Transverse colon (tissue), 4 donors: ENCODE measurements at regions not wholly inside any gene's neighbourhood (a gene's known extent, or its start where the extent isn't known, plus 50 kb on each side); places are given as distances from the start of the nearest gene placed in this dataset.

Experiments
- DNase-seq: peaks from one replicate; pipeline ENCODE4 v3.0.0-alpha.2; 2019
- H3K27ac ChIP-seq, 4 donors: fragments of 200-600 bp; sonication (generic); 2 replicates each; pipeline ENCODE4 v1.5.1; 2016 to 2018; ENCODE audit warnings: inconsistent platforms in 4 of 4
- H3K27me3 ChIP-seq: fragments of 200-600 bp; sonication (generic); 2 replicates; pipeline ENCODE4 v1.5.1; 2017; ENCODE audit warnings: inconsistent platforms
- H3K36me3 ChIP-seq, 4 donors: fragments of 200-600 bp; sonication (generic); 2 replicates each; pipeline ENCODE4 v1.5.1; 2017 to 2019; ENCODE audit warnings: inconsistent platforms in 4 of 4
- H3K4me1 ChIP-seq, 4 donors: fragments of 200-600 bp; sonication (generic); 2 replicates each; pipeline ENCODE4 v1.5.1; 2017 to 2020; ENCODE audit warnings: inconsistent platforms in 4 of 4
- H3K4me3 ChIP-seq, 4 donors: fragments of 200-600 bp; sonication (generic); 1 replicate in 1 of 4; 2 replicates in 3 of 4; pipeline versions ENCODE4 v1.5.1 to v1.6.1; 2017 to 2019; ENCODE audit warnings: inconsistent platforms in 4 of 4
- H3K9me3 ChIP-seq, 2 donors: fragments of 200-600 bp; sonication (generic); 2 replicates each; pipeline ENCODE4 v1.5.1; 2017 to 2019; ENCODE audit warnings: inconsistent platforms in 2 of 2
- EP300 ChIP-seq: sonication (generic); formaldehyde crosslinking; IDR thresholded peaks from one replicate; pipeline ENCODE4 v1.6.1; 2017; ENCODE audit warnings: antibody characterized with exemption, low read depth
- POLR2A ChIP-seq: fragments of 450-650 bp; IDR thresholded peaks from one replicate; pipeline ENCODE4 v1.6.1; 2016; ENCODE audit warnings: antibody characterized with exemption, mild to moderate bottlenecking, moderate library complexity
- POLR2AphosphoS5 ChIP-seq, 3 donors: sonication (generic); formaldehyde crosslinking; IDR thresholded peaks; one replicate each; pipeline ENCODE4 v1.6.1; 2016; ENCODE audit warnings: antibody characterized with exemption in 3 of 3
- WGBS, 2 donors: methylation state at CpG; one replicate each; pipeline ENCODE4 v1.1.5; 2018; ENCODE audit warnings: low coverage in 1 of 2; 5-methylcytosine and 5-hydroxymethylcytosine counted together
- in situ Hi-C, 4 donors: fragments of 200-750 bp; cut with MboI; loops; one replicate each; pipeline versions ENCODE4 v1.15.0 to v1.15.1; 2017; ENCODE audit warnings: low sequenced_read_pairs in 3 of 4, low pct_ligation_motif_present in 1 of 4, low pct_unique_long_range_greater_than_20kb in 1 of 4
- intact Hi-C: fragments of 100-400 bp; cut with DNase I; formaldehyde crosslinking; loops from one replicate; pipeline ENCODE4 v1.15.1; 2023; ENCODE audit warnings: low total_unique reads
- small RNA-seq, 4 donors: library from RNA; depleted of rRNA; stranded (forward); fragments of <200 nt; gene quantifications; one replicate each; pipeline ENCODE3, GENCODE V24; 2016
- TF ChIP-seq, protein P1 (sequence below), 5 experiments: fragments of 200-600 bp in 3 of 5; fragments of 450-650 bp in 2 of 5; sonication (generic) in 3 of 5; IDR thresholded peaks; 1 replicate in 2 of 5; 2 replicates in 3 of 5; pipeline ENCODE4 v1.5.1; 2016 to 2017; ENCODE audit warnings: antibody characterized with exemption in 5 of 5, inconsistent platforms in 3 of 5, mild to moderate bottlenecking in 2 of 5, moderate library complexity in 1 of 5

DNA sequence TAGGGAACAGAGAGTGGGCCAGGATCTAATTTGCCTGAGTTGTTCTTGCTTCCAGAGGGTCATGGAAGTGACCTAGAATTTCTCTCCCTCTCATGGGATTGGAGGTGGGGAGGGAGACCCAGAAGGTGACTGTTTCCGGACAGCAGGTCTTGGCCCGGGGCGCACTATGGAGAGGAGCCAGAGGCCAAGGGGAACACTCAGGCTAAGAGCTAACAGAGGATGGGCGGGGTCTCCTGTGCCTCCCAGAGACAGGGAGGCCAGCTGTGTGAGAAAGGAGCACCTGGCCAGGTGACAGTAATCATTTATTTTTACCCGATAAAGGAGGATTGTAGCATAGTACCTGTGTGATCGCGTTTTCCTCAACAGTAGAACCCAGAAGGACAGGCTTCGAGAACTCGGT lies 50.9 kb upstream of the ANKH start:
- no peak for DNase-seq
- 76 to 83% methylated on average over 5 to 9 of the region's 9 CpGs for WGBS, 2 donors
- Histone ChIP-seq H3K27ac (no peak overlapping the region), H3K27me3 (no peaks in the 10 kb centered on the region), H3K4me3 (no peak overlapping the region), H3K36me3 (no peaks in the 10 kb centered on the region), H3K9me3 (no peaks in the 10 kb centered on the region), H3K4me1 (no peaks in the 10 kb centered on the region)
- TF ChIP-seq, protein P1, sequence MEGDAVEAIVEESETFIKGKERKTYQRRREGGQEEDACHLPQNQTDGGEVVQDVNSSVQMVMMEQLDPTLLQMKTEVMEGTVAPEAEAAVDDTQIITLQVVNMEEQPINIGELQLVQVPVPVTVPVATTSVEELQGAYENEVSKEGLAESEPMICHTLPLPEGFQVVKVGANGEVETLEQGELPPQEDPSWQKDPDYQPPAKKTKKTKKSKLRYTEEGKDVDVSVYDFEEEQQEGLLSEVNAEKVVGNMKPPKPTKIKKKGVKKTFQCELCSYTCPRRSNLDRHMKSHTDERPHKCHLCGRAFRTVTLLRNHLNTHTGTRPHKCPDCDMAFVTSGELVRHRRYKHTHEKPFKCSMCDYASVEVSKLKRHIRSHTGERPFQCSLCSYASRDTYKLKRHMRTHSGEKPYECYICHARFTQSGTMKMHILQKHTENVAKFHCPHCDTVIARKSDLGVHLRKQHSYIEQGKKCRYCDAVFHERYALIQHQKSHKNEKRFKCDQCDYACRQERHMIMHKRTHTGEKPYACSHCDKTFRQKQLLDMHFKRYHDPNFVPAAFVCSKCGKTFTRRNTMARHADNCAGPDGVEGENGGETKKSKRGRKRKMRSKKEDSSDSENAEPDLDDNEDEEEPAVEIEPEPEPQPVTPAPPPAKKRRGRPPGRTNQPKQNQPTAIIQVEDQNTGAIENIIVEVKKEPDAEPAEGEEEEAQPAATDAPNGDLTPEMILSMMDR (IDR thresholded peaks at IDR 0.05) = no peak
- TF ChIP-seq POLR2A (no peak), POLR2AphosphoS5 (IDR thresholded peaks at IDR 0.05) (no peak), EP300 (no peak)
- intact Hi-C loops = no loop called here
- in situ Hi-C loops = no loop called here

Small RNAs in the stretch of these regions (small RNA-seq; reads per million reads assigned to genes)
- 0 reads per million in 4 donors for gene RF00096
